OCI-LY3 (cell line): ENCODE measurements at regions not wholly inside any gene's neighbourhood (a gene's known extent, or its start where the extent isn't known, plus 50 kb on each side); places are given as distances from the start of the nearest gene placed in this dataset.

Experiments used
- CTCF ChIP-seq: fragments of 200-600, 300-600 bp; sonication (generic); IDR thresholded peaks from 2 replicates; pipeline ENCODE4 v1.5.1; 2014; ENCODE audit warnings: antibody characterized with exemption, low read length, low read depth
- EZH2phosphoT487 ChIP-seq: fragments of 200-600 bp; shearing (Covaris generic); IDR thresholded peaks from 2 replicates; pipeline ENCODE4 v1.6.1; 2018; ENCODE audit warnings: antibody characterized with exemption, mixed run types, low read depth

GRCh38 chr18:6590326-6590725 is 139.2 kb upstream of the ARHGAP28 start:
- TF ChIP-seq CTCF (no peak), EZH2phosphoT487 (no peak)
